Stromal cell of bone marrow (primary cell): ENCODE measurements at regions not wholly inside any gene's neighbourhood (a gene's known extent, or its start where the extent isn't known, plus 50 kb on each side); places are given as distances from the start of the nearest gene placed in this dataset.
"Not testable (repeated sequence)": the region's sequence is repeated elsewhere in the genome, so short reads cannot be mapped to it uniquely, and the experiment has no call there.

ENCODE experiments used
- DNase-seq: peaks from one replicate; pipeline ENCODE4 v3.0.0-alpha.2; 2012; ENCODE audit warnings: low read depth

GRCh38 chr13:80499536-80500290 lies 158.8 kb upstream of the SPRY2 start:
- no peak for DNase-seq

- DNase-seq, result no peak
These were observed 157.5 kb upstream of the SPRY2 start for GRCh38 chr13:80498433-80498832.

GRCh38 chr13:80497978-80498377 lies 157.1 kb upstream of the SPRY2 start:
- no peak for DNase-seq

GRCh38 chr13:80497439-80497838 lies 156.5 kb upstream of the SPRY2 start:
- DNase-seq, result no peak

- DNase-seq, result no peak
These were observed 155.9 kb upstream of the SPRY2 start for GRCh38 chr13:80496721-80497397.

GRCh38 chr13:80490491-80490943 lies 149.6 kb upstream of the SPRY2 start:
- not testable (repeated sequence) for DNase-seq

- DNase-seq, result no peak
These were observed 145.5 kb upstream of the SPRY2 start for GRCh38 chr13:80486402-80486801.

GRCh38 chr13:80483157-80483556 lies 142.2 kb upstream of the SPRY2 start:
- no peak for DNase-seq

- no peak for DNase-seq
These were observed 140.7 kb upstream of the SPRY2 start for GRCh38 chr13:80481588-80481987.

- DNase-seq, result no peak
These were observed 136.9 kb upstream of the SPRY2 start for GRCh38 chr13:80477661-80478443.

GRCh38 chr13:80476953-80477352 lies 136.0 kb upstream of the SPRY2 start:
- DNase-seq, result no peak

GRCh38 chr13:80475718-80476117 lies 134.8 kb upstream of the SPRY2 start:
- no peak for DNase-seq

GRCh38 chr13:80473695-80474094 lies 132.8 kb upstream of the SPRY2 start:
- peak; percentile 44 for DNase-seq

- peak; percentile 57 for DNase-seq
These were observed 129.0 kb upstream of the SPRY2 start for GRCh38 chr13:80469853-80470381.

GRCh38 chr13:80469105-80469852 lies 128.4 kb upstream of the SPRY2 start:
- no peak for DNase-seq

- DNase-seq, result no peak
These were observed 124.4 kb upstream of the SPRY2 start for GRCh38 chr13:80465321-80465720.

- no peak for DNase-seq
These were observed 122.9 kb upstream of the SPRY2 start for GRCh38 chr13:80463673-80464352.

- no peak for DNase-seq
These were observed 121.6 kb upstream of the SPRY2 start for GRCh38 chr13:80462567-80462966.

- no peak for DNase-seq
These were observed 121.1 kb upstream of the SPRY2 start for GRCh38 chr13:80462037-80462436.

GRCh38 chr13:80458543-80458942 lies 117.6 kb upstream of the SPRY2 start:
- no peak for DNase-seq

GRCh38 chr13:80454245-80454644 lies 113.3 kb upstream of the SPRY2 start:
- no peak for DNase-seq
